Peyer's patch (tissue), 4 donors: ENCODE measurements at regions not wholly inside any gene's neighbourhood (a gene's known extent, or its start where the extent isn't known, plus 50 kb on each side); places are given as distances from the start of the nearest gene placed in this dataset.

ENCODE experiments used
- POLR2A ChIP-seq, 2 donors: fragments of 450-650 bp; IDR thresholded peaks; one replicate each; pipeline ENCODE4 v1.5.1; 2017; ENCODE audit warnings: antibody characterized with exemption in 2 of 2, mild to moderate bottlenecking in 2 of 2, moderate library complexity in 2 of 2
- TF ChIP-seq, protein P1 (sequence below), 6 experiments: fragments of 450-650 bp in 4 of 6; fragments of 200-600 bp in 2 of 6; sonication (generic) in 1 of 6; IDR thresholded peaks; one replicate each; pipeline ENCODE4 v1.5.1; 2017 to 2019; ENCODE audit warnings: antibody characterized with exemption in 6 of 6, mild to moderate bottlenecking in 3 of 6, moderate library complexity in 1 of 6

DNA sequence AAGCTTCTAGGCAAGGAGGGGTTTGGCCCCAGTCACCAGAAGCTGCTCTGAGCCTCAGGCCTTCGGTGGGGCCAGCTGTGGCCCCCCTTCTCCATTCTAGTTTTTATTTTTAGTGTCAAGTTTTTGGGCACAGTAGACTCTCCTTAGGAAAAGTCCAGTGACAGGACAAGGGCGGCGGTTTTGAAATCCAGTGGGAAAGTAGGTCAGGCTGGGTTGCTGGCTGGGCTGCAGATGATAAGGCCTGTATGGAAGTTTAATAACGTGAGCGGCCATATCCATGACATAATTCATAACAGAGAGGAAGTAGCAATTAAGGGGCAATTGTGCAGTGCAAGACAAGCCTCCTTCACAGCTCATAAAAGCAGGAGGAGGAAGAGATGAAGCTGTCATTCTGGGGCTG is 87.1 kb upstream of the ZNF716 start:
- TF ChIP-seq, protein P1, sequence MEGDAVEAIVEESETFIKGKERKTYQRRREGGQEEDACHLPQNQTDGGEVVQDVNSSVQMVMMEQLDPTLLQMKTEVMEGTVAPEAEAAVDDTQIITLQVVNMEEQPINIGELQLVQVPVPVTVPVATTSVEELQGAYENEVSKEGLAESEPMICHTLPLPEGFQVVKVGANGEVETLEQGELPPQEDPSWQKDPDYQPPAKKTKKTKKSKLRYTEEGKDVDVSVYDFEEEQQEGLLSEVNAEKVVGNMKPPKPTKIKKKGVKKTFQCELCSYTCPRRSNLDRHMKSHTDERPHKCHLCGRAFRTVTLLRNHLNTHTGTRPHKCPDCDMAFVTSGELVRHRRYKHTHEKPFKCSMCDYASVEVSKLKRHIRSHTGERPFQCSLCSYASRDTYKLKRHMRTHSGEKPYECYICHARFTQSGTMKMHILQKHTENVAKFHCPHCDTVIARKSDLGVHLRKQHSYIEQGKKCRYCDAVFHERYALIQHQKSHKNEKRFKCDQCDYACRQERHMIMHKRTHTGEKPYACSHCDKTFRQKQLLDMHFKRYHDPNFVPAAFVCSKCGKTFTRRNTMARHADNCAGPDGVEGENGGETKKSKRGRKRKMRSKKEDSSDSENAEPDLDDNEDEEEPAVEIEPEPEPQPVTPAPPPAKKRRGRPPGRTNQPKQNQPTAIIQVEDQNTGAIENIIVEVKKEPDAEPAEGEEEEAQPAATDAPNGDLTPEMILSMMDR (IDR thresholded peaks at IDR 0.05): no peak
- no peak for TF ChIP-seq POLR2A (IDR thresholded peaks at IDR 0.05)
